ENCODE measurements at regions not wholly inside any gene's neighbourhood (a gene's known extent, or its start where the extent isn't known, plus 50 kb on each side); places are given as distances from the start of the nearest gene placed in this dataset.
"Not testable (repeated sequence)": the region's sequence is repeated elsewhere in the genome, so short reads cannot be mapped to it uniquely, and the experiment has no call there.

DNA sequence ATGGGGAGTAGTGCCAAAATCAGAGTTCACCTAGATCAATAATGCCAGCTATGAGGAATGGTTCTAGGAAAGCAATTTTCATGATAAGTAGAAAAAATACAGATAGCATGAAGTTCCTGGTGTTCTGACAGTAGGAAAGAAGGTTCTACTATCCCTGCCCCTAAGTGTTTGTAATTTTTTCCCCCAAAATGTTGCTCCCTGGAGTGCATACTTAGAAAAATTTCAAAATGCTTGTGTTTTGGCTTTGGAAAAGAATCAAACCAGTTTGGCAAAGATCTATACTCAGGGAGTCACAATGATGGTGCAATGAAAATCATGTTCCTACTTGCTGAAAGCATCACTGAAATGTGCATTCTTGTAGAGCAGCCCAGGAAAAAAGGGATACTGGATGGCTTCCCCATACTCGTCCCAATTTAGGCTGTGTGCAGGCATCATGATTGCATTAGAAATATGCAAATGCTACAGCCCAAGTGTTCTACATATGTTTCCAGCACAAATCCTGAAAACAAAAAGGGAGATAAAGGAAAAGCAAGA is 74.7 kb downstream of the LPAR4 start:
- intact Hi-C loops (cut with DNase I), result no loop called here
- 40 to 46% (median 42%) methylated on average over 1 of the region's 1 CpG for WGBS, 3 donors

GRCh38 chrX:78831523-78831922 is 84.0 kb downstream of the LPAR4 start:
- no peak overlapping the region for H3K27ac ChIP-seq
- H3K9me3 ChIP-seq, result no peaks in the 10 kb centered on the region
- H3K4me3 ChIP-seq, result no peak overlapping the region
- no peaks in the 10 kb centered on the region for H3K27me3 ChIP-seq
- DNase-seq, result no peak
- no peaks in the 10 kb centered on the region for H3K36me3 ChIP-seq
- 59 to 68% (median 62%) methylated on average over 3 of the region's 3 CpGs for WGBS, 3 donors
- intact Hi-C loops (cut with DNase I), result no loop called here
- TF ChIP-seq, protein P1, sequence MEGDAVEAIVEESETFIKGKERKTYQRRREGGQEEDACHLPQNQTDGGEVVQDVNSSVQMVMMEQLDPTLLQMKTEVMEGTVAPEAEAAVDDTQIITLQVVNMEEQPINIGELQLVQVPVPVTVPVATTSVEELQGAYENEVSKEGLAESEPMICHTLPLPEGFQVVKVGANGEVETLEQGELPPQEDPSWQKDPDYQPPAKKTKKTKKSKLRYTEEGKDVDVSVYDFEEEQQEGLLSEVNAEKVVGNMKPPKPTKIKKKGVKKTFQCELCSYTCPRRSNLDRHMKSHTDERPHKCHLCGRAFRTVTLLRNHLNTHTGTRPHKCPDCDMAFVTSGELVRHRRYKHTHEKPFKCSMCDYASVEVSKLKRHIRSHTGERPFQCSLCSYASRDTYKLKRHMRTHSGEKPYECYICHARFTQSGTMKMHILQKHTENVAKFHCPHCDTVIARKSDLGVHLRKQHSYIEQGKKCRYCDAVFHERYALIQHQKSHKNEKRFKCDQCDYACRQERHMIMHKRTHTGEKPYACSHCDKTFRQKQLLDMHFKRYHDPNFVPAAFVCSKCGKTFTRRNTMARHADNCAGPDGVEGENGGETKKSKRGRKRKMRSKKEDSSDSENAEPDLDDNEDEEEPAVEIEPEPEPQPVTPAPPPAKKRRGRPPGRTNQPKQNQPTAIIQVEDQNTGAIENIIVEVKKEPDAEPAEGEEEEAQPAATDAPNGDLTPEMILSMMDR (IDR thresholded peaks at IDR 0.05), result no peak
- no peaks in the 10 kb centered on the region for H3K4me1 ChIP-seq (ENCODE audit: insufficient read depth)

More for the DNA sequence above, 74.7 kb downstream of the LPAR4 start:
- no peak for DNase-seq
- Histone ChIP-seq H3K4me3 (no peak overlapping the region), H3K27ac (no peak overlapping the region), H3K4me1 (ENCODE audit: insufficient read depth) (no peaks in the 10 kb centered on the region), H3K36me3 (no peaks in the 10 kb centered on the region), H3K9me3 (no peaks in the 10 kb centered on the region), H3K27me3 (no peaks in the 10 kb centered on the region)
- TF ChIP-seq, protein P1 (IDR thresholded peaks at IDR 0.05), result no peak
- TF ChIP-seq POLR2A (IDR thresholded peaks at IDR 0.05), result no peak
- TF ChIP-seq EP300 (IDR thresholded peaks at IDR 0.05), result no peak

- no peaks in the 10 kb centered on the region for H3K36me3 ChIP-seq
- H3K4me3 ChIP-seq, result no peak overlapping the region
- no peak for DNase-seq
- H3K9me3 ChIP-seq, result no peaks in the 10 kb centered on the region
- H3K27ac ChIP-seq, result no peak overlapping the region
- intact Hi-C loops (cut with DNase I), result no loop called here
- no peak for TF ChIP-seq EP300 (IDR thresholded peaks at IDR 0.05)
- no peak for TF ChIP-seq POLR2A (IDR thresholded peaks at IDR 0.05)
- TF ChIP-seq, protein P1 (IDR thresholded peaks at IDR 0.05), result no peak
- H3K4me1 ChIP-seq (ENCODE audit: insufficient read depth), result no peaks in the 10 kb centered on the region
- H3K27me3 ChIP-seq, result no peaks in the 10 kb centered on the region
Measured at GRCh38 chrX:78838709-78839108, 91.2 kb downstream of the LPAR4 start.

DNA sequence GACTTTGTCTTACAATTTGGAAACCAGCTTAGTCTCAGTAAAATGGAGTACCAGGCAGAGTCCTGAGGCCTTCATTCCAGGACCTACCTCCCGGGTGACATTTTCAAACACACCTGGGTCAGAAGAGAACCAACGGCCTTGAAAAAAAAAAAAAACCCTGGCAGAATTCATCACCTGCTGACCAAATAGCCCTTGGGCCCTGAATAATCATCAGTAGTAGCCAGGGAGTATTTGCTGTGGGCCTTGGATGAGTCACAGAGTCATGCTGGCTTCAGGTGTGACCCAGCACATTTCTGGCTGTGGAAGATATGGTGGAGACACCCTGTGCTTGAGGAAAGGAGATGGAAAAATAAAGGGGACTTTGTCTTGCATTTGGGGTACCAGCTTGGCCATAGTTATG is 92.2 kb downstream of the LPAR4 start:
- no peaks in the 10 kb centered on the region for H3K36me3 ChIP-seq
- no peak overlapping the region for H3K27ac ChIP-seq
- intact Hi-C loops (cut with DNase I), result no loop called here
- WGBS, 3 donors, result 60 to 86% (median 81%) methylated on average over 2 of the region's 2 CpGs
- H3K4me1 ChIP-seq (ENCODE audit: insufficient read depth), result no peaks in the 10 kb centered on the region
- TF ChIP-seq POLR2A (IDR thresholded peaks at IDR 0.05), result no peak
- no peak for TF ChIP-seq EP300 (IDR thresholded peaks at IDR 0.05)
- TF ChIP-seq, protein P1 (IDR thresholded peaks at IDR 0.05), result no peak
- no peaks in the 10 kb centered on the region for H3K27me3 ChIP-seq
- H3K9me3 ChIP-seq, result no peaks in the 10 kb centered on the region
- no peak for DNase-seq
- no peak overlapping the region for H3K4me3 ChIP-seq

DNA sequence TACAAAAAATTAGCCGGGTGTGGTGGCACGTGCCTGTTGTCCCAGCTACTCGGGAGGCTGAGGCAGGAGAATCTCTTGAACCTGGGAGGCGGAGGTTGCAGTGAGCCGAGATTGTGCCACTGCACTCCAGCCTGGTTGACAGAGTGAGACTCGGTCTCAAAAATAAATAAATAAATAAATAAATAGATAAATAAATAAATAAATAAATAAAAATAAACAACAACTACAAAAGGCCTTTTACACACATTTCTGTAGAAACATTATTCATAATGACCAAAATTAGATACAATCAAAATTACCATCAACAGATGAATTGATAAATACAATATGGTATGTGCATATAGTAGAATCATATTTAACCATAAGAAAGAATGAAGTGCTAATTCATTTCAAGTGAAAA is 96.7 kb downstream of the LPAR4 start:
- H3K4me3 ChIP-seq; H3K4me1 ChIP-seq (ENCODE audit: insufficient read depth); H3K9me3 ChIP-seq; DNase-seq; H3K27ac ChIP-seq; H3K27me3 ChIP-seq; H3K36me3 ChIP-seq; intact Hi-C loops (cut with DNase I): not testable (repeated sequence)
- 87 to 90% (median 87%) methylated on average over 6 of the region's 6 CpGs for WGBS, 3 donors

DNA sequence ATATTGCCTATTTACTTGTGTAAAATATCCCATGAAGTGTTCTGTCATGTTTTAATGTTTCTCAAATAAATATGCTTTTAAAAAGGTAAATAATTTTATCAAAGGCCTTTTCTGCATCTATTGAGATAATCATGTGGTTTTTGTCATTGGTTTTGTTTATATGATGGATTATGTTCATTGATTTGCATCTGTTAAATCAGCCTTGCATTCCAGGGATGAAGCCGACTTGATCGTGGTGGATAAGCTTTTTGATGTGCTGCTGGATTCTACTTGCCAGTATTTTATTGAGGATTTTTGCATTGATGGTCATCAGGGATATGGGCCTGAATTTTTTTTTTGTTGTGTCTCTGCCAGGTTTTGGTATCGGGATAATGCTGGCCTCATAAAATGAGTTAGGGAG is 63.9 kb upstream of the P2RY10 start:
- H3K27me3 ChIP-seq; DNase-seq; H3K4me1 ChIP-seq (ENCODE audit: insufficient read depth); H3K4me3 ChIP-seq; H3K27ac ChIP-seq; intact Hi-C loops (cut with DNase I); H3K9me3 ChIP-seq; H3K36me3 ChIP-seq: not testable (repeated sequence)
- WGBS, 3 donors, result 78 to 83% (median 79%) methylated on average over 3 of the region's 3 CpGs
